T-helper 1 cell treated with Interleukin-12 subunit alpha and Interleukin-12 subunit beta and Interleukin-4 antibody, amounts not matched to agents 30 ng/mL and 1 ng/mL, for 36 hours (primary cell): ENCODE measurements at regions not wholly inside any gene's neighbourhood (a gene's known extent, or its start where the extent isn't known, plus 50 kb on each side); places are given as distances from the start of the nearest gene placed in this dataset.

Experiments used
- intact Hi-C: fragments of 100-400 bp; cut with micrococcal nuclease; formaldehyde crosslinking; loops from one replicate; pipeline ENCODE4 v1.15.1; 2024

GRCh38 chr20:11032611-11033010 lies 358.8 kb upstream of the JAG1 start:
- intact Hi-C loops: no loop called here

GRCh38 chr20:11034025-11034424 lies 360.2 kb upstream of the JAG1 start:
- intact Hi-C loops: no loop called here

GRCh38 chr20:11035211-11035610 lies 361.4 kb upstream of the JAG1 start:
- intact Hi-C loops: no loop called here

GRCh38 chr20:11041396-11041795 lies 367.6 kb upstream of the JAG1 start:
- intact Hi-C loops: no loop called here

- intact Hi-C loops: no loop called here
Observed at GRCh38 chr20:11043001-11043400, 369.2 kb upstream of the JAG1 start.

GRCh38 chr20:11044561-11044960 lies 370.8 kb upstream of the JAG1 start:
- intact Hi-C loops: no loop called here

- intact Hi-C loops: no loop called here
Observed at GRCh38 chr20:11045412-11046175, 371.8 kb upstream of the JAG1 start.

- intact Hi-C loops: no loop called here
Observed at GRCh38 chr20:11047559-11047958, 373.8 kb upstream of the JAG1 start.

- intact Hi-C loops: no loop called here
Observed at GRCh38 chr20:11048739-11049138, 374.9 kb upstream of the JAG1 start.

GRCh38 chr20:11050350-11050749 lies 376.6 kb upstream of the JAG1 start:
- intact Hi-C loops: no loop called here

- intact Hi-C loops: no loop called here
Observed at GRCh38 chr20:11051136-11051535, 377.3 kb upstream of the JAG1 start.

GRCh38 chr20:11053310-11053709 lies 379.5 kb upstream of the JAG1 start:
- intact Hi-C loops: no loop called here

GRCh38 chr20:11054266-11054993 lies 380.6 kb upstream of the JAG1 start:
- intact Hi-C loops: no loop called here

- intact Hi-C loops: no loop called here
Observed at GRCh38 chr20:11056414-11056813, 382.6 kb upstream of the JAG1 start.

- intact Hi-C loops: no loop called here
Observed at GRCh38 chr20:11057624-11058023, 383.8 kb upstream of the JAG1 start.

GRCh38 chr20:11059659-11060058 lies 385.9 kb upstream of the JAG1 start:
- intact Hi-C loops: no loop called here

- intact Hi-C loops: no loop called here
Observed at GRCh38 chr20:11060423-11061185, 386.8 kb upstream of the JAG1 start.

GRCh38 chr20:11063444-11063843 lies 389.6 kb upstream of the JAG1 start:
- intact Hi-C loops: no loop called here

- intact Hi-C loops: no loop called here
Observed at GRCh38 chr20:11064946-11065345, 391.1 kb upstream of the JAG1 start.

- intact Hi-C loops: no loop called here
Observed at GRCh38 chr20:11067359-11067758, 393.6 kb upstream of the JAG1 start.

- intact Hi-C loops: no loop called here
Observed at GRCh38 chr20:11072982-11073381, 399.2 kb upstream of the JAG1 start.

- intact Hi-C loops: no loop called here
Observed at GRCh38 chr20:11076434-11077105, 402.8 kb upstream of the JAG1 start.
